ENCODE measurements at regions not wholly inside any gene's neighbourhood (a gene's known extent, or its start where the extent isn't known, plus 50 kb on each side); places are given as distances from the start of the nearest gene placed in this dataset.

DNA sequence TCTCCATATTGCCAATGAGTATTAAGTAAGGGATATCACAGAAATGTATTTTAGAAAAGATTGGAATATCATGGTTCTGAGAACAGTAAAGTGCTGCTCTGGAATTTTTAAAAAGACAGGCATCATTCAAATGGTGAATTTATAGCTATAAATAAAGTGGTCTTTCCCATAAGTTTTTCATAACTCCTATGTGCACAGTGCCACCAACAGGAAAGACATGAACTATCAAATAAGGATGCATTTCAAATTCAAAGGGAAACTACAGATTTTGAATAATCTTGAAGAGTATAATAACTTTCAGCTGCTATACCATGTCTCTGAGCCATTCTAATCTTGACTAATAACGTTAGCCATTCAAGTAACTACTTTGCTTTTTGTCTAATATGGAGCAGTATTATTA, 456.8 kb upstream of the GJE1 start:
- no peak for DNase-seq (ENCODE audit: low read depth)

GRCh38 chr6:141669141-141669540, 463.6 kb upstream of the GJE1 start:
- DNase-seq (ENCODE audit: low read depth), result no peak

GRCh38 chr6:141667580-141668309, 465.0 kb upstream of the GJE1 start:
- no peak for DNase-seq (ENCODE audit: low read depth)

DNA sequence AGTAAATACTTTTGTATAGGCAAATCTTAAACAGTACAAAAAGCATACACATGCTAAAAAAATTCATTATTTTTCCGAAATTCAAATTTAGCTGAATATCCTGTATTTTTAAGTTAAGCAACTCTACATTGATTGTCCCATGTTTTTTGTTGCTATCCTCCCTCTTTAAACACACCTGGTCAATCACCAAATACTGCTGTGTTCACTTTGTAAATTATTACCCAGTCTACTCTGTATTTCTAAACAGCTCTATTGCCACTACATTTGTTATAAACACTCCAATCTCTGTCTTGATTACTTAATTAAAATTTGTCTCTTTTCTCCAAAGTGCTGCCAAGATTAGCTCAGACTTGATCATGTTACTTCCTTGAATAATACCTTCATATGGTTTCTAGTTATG, 466.5 kb upstream of the GJE1 start:
- DNase-seq (ENCODE audit: low read depth), result no peak

DNA sequence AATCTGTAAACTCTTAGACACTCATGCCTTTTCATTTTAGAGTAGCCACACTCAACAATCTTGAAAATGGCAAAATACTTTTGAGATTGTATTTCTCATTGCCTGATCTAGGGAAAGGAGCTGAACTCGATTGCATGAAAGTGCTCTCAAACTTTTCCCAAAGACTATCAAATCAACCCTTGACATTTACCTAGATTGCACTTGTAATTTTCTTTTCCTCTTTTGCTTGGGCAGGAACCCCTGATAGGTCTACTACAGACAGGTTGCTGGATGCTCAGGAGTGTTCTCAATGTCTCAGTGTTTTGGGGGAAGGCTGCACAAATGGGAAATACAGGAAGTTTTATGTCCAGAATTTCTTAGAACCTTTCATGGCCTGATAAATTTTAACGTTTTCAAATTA, 468.0 kb upstream of the GJE1 start:
- DNase-seq (ENCODE audit: low read depth), result no peak

GRCh38 chr6:141659582-141659981, 473.1 kb upstream of the GJE1 start:
- DNase-seq (ENCODE audit: low read depth), result no peak

- DNase-seq (ENCODE audit: low read depth), result no peak
These were observed 474.0 kb upstream of the GJE1 start for GRCh38 chr6:141658696-141659095.

DNA sequence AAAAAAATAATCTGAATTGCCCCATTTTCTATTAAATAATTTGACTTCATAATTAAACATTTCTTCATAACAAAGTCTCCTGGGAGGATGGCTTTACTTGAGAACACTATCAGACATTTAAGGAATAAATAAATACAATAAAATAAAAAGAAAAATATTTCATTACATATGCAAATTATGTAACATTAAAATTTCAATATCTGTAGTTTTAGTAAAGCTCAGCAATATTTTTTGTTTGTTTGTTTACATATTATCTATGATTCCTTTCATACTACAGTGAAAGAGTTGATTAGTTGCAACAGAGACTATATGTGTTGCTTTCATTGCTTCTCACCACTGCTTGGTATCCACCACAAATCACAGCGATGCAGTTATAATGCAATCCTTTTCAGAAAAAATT, 474.9 kb upstream of the GJE1 start:
- no peak for DNase-seq (ENCODE audit: low read depth)

DNA sequence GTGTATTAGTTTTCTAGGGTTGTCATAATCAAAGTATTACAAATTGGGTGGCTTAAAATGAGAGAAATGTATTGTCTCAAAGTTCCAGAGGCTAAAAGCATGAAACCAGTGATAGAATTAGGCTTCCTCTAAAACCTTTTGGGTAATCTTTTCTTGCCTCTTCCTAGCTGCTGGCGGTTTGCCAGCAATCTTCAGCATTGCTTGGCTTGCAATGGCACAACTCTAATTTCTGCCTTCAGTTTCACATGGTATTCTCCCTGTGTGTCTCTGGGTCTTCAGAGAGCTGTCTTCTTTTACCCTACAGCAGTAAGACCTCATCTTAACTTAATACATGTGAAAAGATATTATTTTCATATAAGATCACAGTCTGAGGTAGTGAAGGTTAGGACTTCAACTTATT, 479.1 kb upstream of the GJE1 start:
- DNase-seq (ENCODE audit: low read depth), result no peak

DNA sequence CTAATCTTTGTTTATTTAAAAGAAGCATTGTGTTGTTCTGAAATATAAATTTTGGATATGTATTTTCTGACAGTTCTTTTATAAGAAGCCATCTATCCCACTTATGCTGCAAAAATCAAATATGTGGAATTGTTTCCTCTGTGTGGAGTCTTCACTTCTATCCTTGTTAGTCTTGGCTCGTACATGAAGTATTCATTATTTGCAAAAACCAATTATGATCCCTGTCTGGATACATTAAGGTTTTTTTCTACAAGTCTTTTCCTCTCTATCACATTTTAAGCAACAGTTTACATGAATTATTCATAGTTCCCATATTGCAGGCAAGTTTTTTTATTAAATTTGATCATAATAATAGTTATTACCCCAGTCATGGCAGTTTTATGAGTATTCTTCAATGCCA, 490.8 kb upstream of the GJE1 start:
- no peak for DNase-seq (ENCODE audit: low read depth)

- no peak for DNase-seq (ENCODE audit: low read depth)
These were observed 491.3 kb upstream of the GJE1 start for GRCh38 chr6:141641406-141641805.

- DNase-seq (ENCODE audit: low read depth), result no peak
These were observed 497.1 kb upstream of the GJE1 start for GRCh38 chr6:141635621-141636020.

GRCh38 chr6:141634269-141634668, 498.5 kb upstream of the GJE1 start:
- DNase-seq (ENCODE audit: low read depth), result no peak

DNA sequence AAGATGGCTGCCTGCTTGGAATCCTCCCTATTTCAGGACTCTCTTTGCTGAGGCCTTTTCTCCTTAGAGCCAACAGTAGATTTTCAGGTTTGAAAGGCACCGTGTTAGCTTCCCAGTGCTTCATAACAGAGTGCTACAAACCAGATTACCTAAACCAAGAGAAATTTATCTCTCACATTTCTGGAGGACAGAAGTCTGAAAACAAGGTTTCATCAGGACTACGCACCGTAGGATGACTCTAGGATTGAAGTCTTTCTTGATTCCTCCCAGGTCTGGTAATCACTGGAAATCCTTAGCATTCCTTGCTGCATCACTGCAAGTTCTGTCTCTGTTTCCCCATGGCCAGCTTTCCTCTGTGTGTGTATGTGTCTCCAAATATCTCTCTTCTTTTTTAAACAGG, 508.4 kb upstream of the GJE1 start:
- no peak for DNase-seq (ENCODE audit: low read depth)

GRCh38 chr6:141618180-141618581, 514.5 kb upstream of the GJE1 start:
- DNase-seq (ENCODE audit: low read depth), result no peak

GRCh38 chr6:141610741-141611140, 522.0 kb upstream of the GJE1 start:
- no peak for DNase-seq (ENCODE audit: low read depth)

DNA sequence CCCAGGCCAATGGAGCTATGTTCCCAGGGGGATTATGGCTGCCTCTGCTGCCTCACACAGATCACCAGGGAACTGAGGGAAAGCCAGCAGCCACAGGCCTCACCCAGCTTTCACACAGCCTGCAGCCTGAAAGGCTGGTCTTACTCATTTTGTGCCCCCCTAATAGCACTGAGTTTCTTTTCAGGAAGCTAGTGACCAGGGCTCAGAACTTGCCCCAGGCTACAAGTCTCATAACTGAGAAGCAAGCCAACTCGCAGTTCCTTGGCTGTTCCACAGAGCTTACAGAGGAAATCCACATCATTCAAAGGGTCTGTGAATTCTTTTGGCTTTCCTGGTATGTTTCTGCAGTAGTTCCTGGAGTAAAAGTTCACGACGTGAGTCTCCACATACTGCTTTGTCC, 524.8 kb upstream of the GJE1 start:
- DNase-seq (ENCODE audit: low read depth), result no peak

DNA sequence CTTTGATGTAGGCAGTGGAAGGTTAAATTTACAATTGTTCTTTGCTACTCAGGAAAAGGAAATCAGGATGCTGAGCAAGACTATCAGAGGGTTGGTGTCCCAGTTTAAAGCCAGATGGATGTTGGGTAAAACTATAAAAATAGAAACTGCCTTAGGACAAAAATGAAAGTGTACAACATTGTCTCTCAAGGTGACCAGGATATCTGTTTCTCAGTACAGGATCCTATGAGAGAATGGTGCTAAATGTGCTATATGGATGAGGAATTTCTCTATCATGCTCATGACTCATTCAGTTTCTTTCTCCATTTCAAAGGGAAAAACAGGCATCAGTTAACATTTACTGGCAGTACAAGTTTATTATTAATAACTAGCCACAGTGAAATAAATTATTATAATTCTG, 534.2 kb upstream of the GJE1 start:
- no peak for DNase-seq (ENCODE audit: low read depth)

- no peak for DNase-seq (ENCODE audit: low read depth)
These were observed 537.9 kb upstream of the GJE1 start for GRCh38 chr6:141594874-141595273.

GRCh38 chr6:141593311-141593710, 539.4 kb upstream of the GJE1 start:
- no peak for DNase-seq (ENCODE audit: low read depth)

- DNase-seq (ENCODE audit: low read depth), result no peak
These were observed 545.1 kb upstream of the GJE1 start for GRCh38 chr6:141587482-141588266.

- no peak for DNase-seq (ENCODE audit: low read depth)
These were observed 551.7 kb upstream of the GJE1 start for GRCh38 chr6:141580988-141581552.

DNA sequence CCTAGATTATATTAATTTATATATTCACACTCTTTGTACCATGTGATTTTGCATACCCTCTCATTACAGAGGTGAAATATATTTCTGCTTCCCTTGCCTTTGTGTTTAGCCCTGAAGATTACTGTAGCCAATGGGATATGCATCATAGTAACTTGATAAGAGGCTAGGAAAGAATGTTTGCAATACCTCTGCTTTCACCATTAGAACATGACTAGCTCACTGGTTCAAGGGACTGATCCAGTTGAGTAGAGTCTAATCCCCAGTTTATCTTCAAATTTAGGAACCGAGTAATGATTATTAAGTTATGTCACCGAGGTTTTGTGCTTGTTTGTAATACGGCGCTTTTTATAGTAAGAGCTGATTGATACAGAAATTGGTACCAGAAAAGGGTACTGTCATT, 552.6 kb upstream of the GJE1 start:
- DNase-seq (ENCODE audit: low read depth), result no peak
